Astrocyte of the spinal cord (primary cell): ENCODE measurements at regions not wholly inside any gene's neighbourhood (a gene's known extent, or its start where the extent isn't known, plus 50 kb on each side); places are given as distances from the start of the nearest gene placed in this dataset.

Experiments
- DNase-seq: peaks from one replicate; pipeline ENCODE4 v3.0.0; 2011; ENCODE audit warnings: low read depth, low spot score
- H3K4me3 ChIP-seq: 2 replicates; pipeline ENCODE4 v1.5.1; 2011; ENCODE audit warnings: low read depth, mild to moderate bottlenecking, low read length, moderate library complexity
- in situ Hi-C: cut with HindIII; loops from 2 replicates; pipeline ENCODE4 v1.10.0; 2017; ENCODE audit warnings: low sequenced_read_pairs
- TF ChIP-seq, protein P1 (sequence below): IDR thresholded peaks from 2 replicates; pipeline ENCODE4 v1.5.1; 2012; ENCODE audit warnings: low read depth, mild to moderate bottlenecking, low read length, inconsistent platforms

DNA sequence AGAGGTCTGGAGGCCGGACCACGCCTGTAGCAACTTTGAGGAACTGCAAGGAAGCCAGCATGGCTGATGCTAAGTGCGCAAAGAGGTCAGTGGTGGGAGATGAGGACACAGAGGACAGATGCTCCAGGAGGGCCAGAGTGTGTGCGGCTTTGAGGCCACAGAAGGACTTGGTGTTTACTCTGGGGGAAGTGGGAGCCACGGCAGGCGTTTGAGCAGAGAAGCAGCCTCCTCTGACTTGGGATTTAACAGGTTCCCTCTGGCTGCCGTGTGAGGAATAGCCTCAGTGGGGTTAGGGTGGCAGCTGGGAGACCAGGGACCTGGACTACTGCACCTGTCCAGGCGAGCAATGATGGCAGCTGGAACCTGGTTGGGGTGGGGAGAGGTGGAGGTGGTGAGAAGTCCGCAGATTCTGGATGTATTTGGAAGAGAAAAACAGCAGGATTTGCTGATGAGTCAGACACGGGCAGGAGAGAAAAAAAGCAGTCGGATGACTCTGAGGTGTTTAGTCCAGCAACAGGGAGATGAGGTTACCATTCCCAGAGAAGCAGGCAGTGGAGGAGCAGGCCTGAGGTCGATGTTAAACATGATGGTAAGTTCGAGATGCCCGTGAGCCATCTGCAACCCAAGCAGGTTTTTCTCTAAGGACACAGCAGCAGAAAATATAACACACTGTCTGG, 143.5 kb downstream of the SCARB1 start:
- no peak overlapping the region for H3K4me3 ChIP-seq
- in situ Hi-C loops: no loop called here
- DNase-seq: peak; percentile 87
- TF ChIP-seq, protein P1, sequence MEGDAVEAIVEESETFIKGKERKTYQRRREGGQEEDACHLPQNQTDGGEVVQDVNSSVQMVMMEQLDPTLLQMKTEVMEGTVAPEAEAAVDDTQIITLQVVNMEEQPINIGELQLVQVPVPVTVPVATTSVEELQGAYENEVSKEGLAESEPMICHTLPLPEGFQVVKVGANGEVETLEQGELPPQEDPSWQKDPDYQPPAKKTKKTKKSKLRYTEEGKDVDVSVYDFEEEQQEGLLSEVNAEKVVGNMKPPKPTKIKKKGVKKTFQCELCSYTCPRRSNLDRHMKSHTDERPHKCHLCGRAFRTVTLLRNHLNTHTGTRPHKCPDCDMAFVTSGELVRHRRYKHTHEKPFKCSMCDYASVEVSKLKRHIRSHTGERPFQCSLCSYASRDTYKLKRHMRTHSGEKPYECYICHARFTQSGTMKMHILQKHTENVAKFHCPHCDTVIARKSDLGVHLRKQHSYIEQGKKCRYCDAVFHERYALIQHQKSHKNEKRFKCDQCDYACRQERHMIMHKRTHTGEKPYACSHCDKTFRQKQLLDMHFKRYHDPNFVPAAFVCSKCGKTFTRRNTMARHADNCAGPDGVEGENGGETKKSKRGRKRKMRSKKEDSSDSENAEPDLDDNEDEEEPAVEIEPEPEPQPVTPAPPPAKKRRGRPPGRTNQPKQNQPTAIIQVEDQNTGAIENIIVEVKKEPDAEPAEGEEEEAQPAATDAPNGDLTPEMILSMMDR: peak; percentile 61

DNA sequence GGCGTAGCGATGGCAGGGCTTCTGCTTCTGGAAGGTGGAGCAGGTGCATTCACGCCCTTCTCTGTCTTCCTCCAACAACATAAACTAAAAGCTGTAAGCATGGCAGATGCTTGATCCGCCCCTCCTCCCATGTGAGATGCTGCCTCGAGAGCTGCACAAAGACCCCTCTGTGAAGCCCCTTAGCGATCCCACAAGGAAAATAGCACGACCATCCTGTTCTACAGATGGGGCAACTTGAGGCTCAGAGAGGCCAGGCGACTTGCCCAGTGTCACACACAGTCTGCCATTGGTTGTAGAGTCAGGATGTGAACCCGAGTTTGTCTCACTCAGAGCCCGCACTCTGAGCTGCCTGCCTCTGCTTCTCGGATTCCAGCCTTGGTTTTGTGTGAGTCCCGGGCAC, 144.4 kb downstream of the SCARB1 start:
- no peak overlapping the region for H3K4me3 ChIP-seq
- in situ Hi-C loops: no loop called here
- no peak for DNase-seq
- TF ChIP-seq, protein P1: no peak

DNA sequence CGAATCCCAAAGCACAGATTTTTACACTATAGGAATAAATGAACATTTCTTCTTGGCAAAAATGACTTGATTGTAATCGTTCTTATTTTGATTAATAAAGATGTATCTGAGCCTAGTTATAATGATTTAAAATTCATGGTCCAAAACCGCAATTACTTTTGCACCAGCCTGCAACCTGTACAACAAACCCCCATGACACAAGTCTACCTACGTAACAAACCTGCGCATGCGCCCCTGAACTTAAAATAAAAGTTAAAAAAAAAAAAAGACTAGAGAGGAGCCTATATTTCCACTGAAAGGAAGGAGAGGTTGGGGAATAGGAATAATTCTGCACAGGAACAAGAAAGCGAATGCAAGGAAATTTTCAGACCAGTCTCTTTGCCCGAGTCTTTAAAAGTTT, 145.2 kb downstream of the SCARB1 start:
- TF ChIP-seq, protein P1: no peak
- no peak overlapping the region for H3K4me3 ChIP-seq
- in situ Hi-C loops: no loop called here
- DNase-seq: no peak

DNA sequence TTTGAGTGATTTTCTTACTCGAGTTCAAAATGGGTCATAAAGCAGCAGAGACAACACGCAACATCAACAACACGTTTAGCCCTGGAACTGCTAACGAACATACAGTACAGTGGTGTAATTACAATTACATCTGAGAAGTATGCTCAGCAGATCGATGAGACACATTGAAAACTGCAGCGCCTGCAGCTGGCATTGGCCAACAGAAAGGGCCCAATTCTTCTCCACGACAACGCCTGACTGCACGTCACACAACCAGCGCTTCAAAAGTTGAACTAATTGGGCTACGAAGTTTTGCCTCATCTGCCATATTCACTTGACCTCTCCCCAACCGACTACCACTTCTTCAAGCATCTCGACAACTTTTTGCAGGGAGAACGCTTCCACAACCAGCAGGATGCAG, 145.6 kb downstream of the SCARB1 start:
- TF ChIP-seq, protein P1: no peak
- in situ Hi-C loops: no loop called here
- DNase-seq: no peak
- H3K4me3 ChIP-seq: no peak overlapping the region

DNA sequence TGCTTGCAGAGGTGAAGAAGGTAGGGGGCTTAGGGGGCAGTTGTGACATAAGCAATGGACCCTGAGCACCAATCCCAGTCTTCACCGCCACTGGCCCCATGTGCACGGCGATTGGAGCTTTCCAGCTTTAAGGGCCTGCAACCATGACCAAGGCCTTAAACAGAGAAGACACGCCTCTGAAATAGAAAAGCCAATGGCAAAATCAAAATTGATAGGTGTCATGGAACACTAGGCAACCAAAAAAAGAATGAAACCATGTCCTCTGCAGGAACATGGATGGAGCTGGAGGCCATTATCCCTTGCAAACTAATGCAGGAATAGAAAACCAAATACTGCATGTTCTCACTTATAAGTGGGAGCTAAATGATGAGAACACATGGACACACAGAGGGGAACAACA, 146.3 kb downstream of the SCARB1 start:
- H3K4me3 ChIP-seq: no peak overlapping the region
- in situ Hi-C loops: no loop called here
- TF ChIP-seq, protein P1: no peak
- DNase-seq: no peak

DNA sequence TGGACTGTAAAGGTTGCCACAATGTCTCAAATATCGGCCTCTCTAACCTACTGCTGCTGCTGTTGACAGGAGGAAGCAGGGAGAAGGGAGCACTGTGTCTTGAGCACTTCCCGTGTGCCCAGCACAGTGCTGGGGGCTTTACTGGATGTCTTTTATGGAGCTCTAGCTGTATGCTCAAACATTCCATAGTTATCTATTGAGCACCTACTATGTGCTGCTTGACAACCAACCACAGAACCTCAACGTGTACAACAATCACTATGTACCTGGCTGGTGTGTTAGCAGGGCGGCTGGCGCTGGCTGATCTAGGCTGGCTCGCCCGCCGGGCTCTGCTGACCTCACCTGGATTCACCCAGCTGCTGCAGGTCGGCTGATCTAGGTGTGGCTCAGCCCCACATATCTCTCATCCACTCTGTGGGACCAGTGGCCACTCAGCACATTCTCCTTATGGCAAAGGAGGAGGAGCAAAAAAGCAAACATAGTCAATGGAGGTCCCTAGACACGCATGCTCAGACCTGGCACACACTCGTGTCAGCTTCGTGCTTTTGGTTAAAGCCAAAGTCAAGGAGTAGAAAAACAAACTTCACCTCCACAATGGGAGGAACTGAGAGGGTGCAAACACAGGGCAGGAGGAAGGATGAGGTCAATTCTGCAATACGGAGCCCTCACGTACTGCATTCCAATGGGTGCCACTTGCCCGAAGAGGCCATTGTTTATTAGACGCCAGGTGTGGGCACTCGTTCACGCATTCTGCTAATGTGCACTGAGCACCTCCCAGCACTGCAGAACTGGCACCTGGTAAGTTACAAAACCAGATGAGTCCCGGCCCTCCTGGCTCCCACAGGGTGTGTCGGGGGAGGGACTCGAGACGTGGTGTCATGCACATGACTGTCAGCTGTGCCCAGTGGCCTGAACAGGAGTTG, 147.2 kb downstream of the SCARB1 start:
- H3K4me3 ChIP-seq: no peak overlapping the region
- in situ Hi-C loops: no loop called here
- DNase-seq: no peak
- TF ChIP-seq, protein P1: no peak
